CD14-positive monocyte (primary cell): ENCODE measurements at regions not wholly inside any gene's neighbourhood (a gene's known extent, or its start where the extent isn't known, plus 50 kb on each side); places are given as distances from the start of the nearest gene placed in this dataset.

Experiments used
- DNase-seq, 3 donors: peaks; one replicate each; pipeline ENCODE4 v3.0.0-alpha.2; 2011 to 2022
- H2AFZ ChIP-seq: 2 replicates; pipeline ENCODE4 v1.6.0; 2012; ENCODE audit warnings: mild to moderate bottlenecking, low read depth, low read length, inconsistent platforms; ENCODE audit not compliant: insufficient read depth, poor library complexity, severe bottlenecking
- H3K27ac ChIP-seq, 2 donors: 1 replicate in 1 of 2; 2 replicates in 1 of 2; pipeline ENCODE4 v1.5.1; 2012 to 2013; ENCODE audit warnings: low read length in 2 of 2, control low read depth in 1 of 2, inconsistent platforms in 1 of 2, low read depth in 1 of 2, mild to moderate bottlenecking in 1 of 2
- H3K27me3 ChIP-seq, 2 donors: one replicate each; pipeline versions ENCODE4 v1.6.0 to v1.6.1; 2011 to 2013; ENCODE audit warnings: low read length in 2 of 2; ENCODE audit not compliant: control insufficient read depth in 2 of 2, insufficient read depth in 2 of 2
- H3K36me3 ChIP-seq, 2 donors: replicated peaks in 1 of 2; 1 replicate in 1 of 2; 2 replicates in 1 of 2; pipeline versions ENCODE4 v1.5.1 to v1.6.1; 2012 to 2013; ENCODE audit warnings: low read length in 2 of 2, control low read depth in 1 of 2, inconsistent platforms in 1 of 2, mild to moderate bottlenecking in 1 of 2; ENCODE audit not compliant: insufficient read depth in 2 of 2, control insufficient read depth in 1 of 2
- H3K4me1 ChIP-seq, 2 donors: 1 replicate in 1 of 2; 2 replicates in 1 of 2; pipeline versions ENCODE4 v1.5.1 to v1.6.1; 2012 to 2013; ENCODE audit warnings: low read length in 2 of 2, control low read depth in 1 of 2, inconsistent platforms in 1 of 2, mild to moderate bottlenecking in 1 of 2, moderate library complexity in 1 of 2; ENCODE audit not compliant: insufficient read depth in 2 of 2, control insufficient read depth in 1 of 2
- H3K4me2 ChIP-seq: replicated peaks from 2 replicates; pipeline ENCODE3; 2012; ENCODE audit warnings: low read length, moderate library complexity, mild to moderate bottlenecking; ENCODE audit not compliant: poor library complexity, severe bottlenecking; ENCODE audit errors: extremely low read depth
- H3K4me3 ChIP-seq, 3 experiments: fragments of 200-600 bp in 1 of 3; sonication (generic) in 1 of 3; replicated peaks in 1 of 3; 1 replicate in 2 of 3; 2 replicates in 1 of 3; pipeline ENCODE4 v1.5.1; 2011 to 2013; ENCODE audit warnings: low read length in 3 of 3, mild to moderate bottlenecking in 3 of 3, control low read depth in 2 of 3, low read depth in 2 of 3, inconsistent platforms in 1 of 3, moderate library complexity in 1 of 3
- H3K79me2 ChIP-seq: 2 replicates; pipeline ENCODE4 v1.6.0; 2012; ENCODE audit warnings: mild to moderate bottlenecking, control low read depth, inconsistent platforms, low read length, moderate library complexity; ENCODE audit not compliant: insufficient read depth
- H3K9ac ChIP-seq: 2 replicates; pipeline ENCODE4 v1.6.0; 2017; ENCODE audit warnings: low read length, mild to moderate bottlenecking; ENCODE audit not compliant: insufficient read depth, poor library complexity, severe bottlenecking
- H3K9me3 ChIP-seq, 2 donors: replicated peaks in 1 of 2; 1 replicate in 1 of 2; 2 replicates in 1 of 2; pipeline versions ENCODE4 v1.5.1 to v1.6.1; 2012 to 2013; ENCODE audit warnings: low read length in 2 of 2, control low read depth in 1 of 2; ENCODE audit not compliant: control insufficient read depth in 1 of 2, insufficient read depth in 1 of 2
- H4K20me1 ChIP-seq: 2 replicates; pipeline ENCODE4 v1.6.0; 2012; ENCODE audit warnings: mild to moderate bottlenecking, low read length, control low read depth, moderate library complexity; ENCODE audit not compliant: insufficient read depth
- H3K27ac Mint-ChIP-seq, 7 donors: one replicate each; pipeline ENCODE4 v1.8.0; 2020; ENCODE audit warnings: mild to moderate bottlenecking in 7 of 7, mixed read lengths in 7 of 7, moderate library complexity in 6 of 7, inconsistent platforms in 2 of 7
- H3K27me3 Mint-ChIP-seq, 3 donors: one replicate each; pipeline ENCODE4 v1.8.0; 2021 to 2022; ENCODE audit warnings: low read depth in 3 of 3, mild to moderate bottlenecking in 3 of 3, mixed read lengths in 3 of 3, moderate library complexity in 3 of 3, inconsistent platforms in 1 of 3
- H3K36me3 Mint-ChIP-seq, 2 donors: one replicate each; pipeline ENCODE4 v1.8.0; 2020; ENCODE audit warnings: mixed read lengths in 2 of 2, inconsistent platforms in 1 of 2, mild to moderate bottlenecking in 1 of 2
- H3K4me1 Mint-ChIP-seq: one replicate; pipeline ENCODE4 v1.8.0; 2020; ENCODE audit warnings: mild to moderate bottlenecking, mixed read lengths
- H3K4me3 Mint-ChIP-seq, 2 donors: one replicate each; pipeline ENCODE4 v1.8.0; 2020; ENCODE audit warnings: mild to moderate bottlenecking in 2 of 2, mixed read lengths in 2 of 2, moderate library complexity in 1 of 2
- H3K9me3 Mint-ChIP-seq, 7 donors: one replicate each; pipeline ENCODE4 v1.8.0; 2020 to 2022; ENCODE audit warnings: mixed read lengths in 7 of 7, mild to moderate bottlenecking in 6 of 7, moderate library complexity in 6 of 7, inconsistent platforms in 2 of 7
- CTCF ChIP-seq: fragments of 200-600 bp; IDR thresholded peaks from one replicate; pipeline ENCODE4 v1.8.0; 2022; ENCODE audit warnings: antibody characterized with exemption, mild to moderate bottlenecking
- WGBS: methylation state at CpG from one replicate; pipeline ENCODE4 v1.1.5; 2013; ENCODE audit warnings: missing lambda C conversion rate; ENCODE audit not compliant: insufficient coverage; 5-methylcytosine and 5-hydroxymethylcytosine counted together
- intact Hi-C, 2 donors: fragments of 100-400 bp; cut with micrococcal nuclease; formaldehyde crosslinking; loops; one replicate each; pipeline versions ENCODE4 v1.15.0 to v1.15.1; 2023

- H3K9ac ChIP-seq: no peak overlapping the region
- no peak overlapping the region for H3K27ac Mint-ChIP-seq
- H3K9me3 ChIP-seq: no peaks in the 10 kb centered on the region
- no peaks in the 10 kb centered on the region for H3K27me3 ChIP-seq
- WGBS: 14% methylated on average over 1 of the region's 2 CpGs
- no peak overlapping the region for H3K27ac ChIP-seq
- no peaks in the 10 kb centered on the region for H3K4me1 Mint-ChIP-seq
- no peaks in the 10 kb centered on the region for H3K36me3 ChIP-seq
- no peak for DNase-seq
- H3K4me3 ChIP-seq: no peak overlapping the region
- H3K79me2 ChIP-seq: no peaks in the 10 kb centered on the region
- no peak overlapping the region for H3K4me3 Mint-ChIP-seq
- H3K4me1 ChIP-seq: no peaks in the 10 kb centered on the region
- no peak overlapping the region for H2AFZ ChIP-seq
- no peak overlapping the region for H3K4me2 ChIP-seq
- TF ChIP-seq CTCF: no peak
- H3K36me3 Mint-ChIP-seq: no peaks in the 10 kb centered on the region
- peaks cover 0 to 5% (median under 1%) of the 10 kb centered on the region in 7 donors for H3K9me3 Mint-ChIP-seq
- H4K20me1 ChIP-seq: no peaks in the 10 kb centered on the region
- intact Hi-C loops: no loop called here
- peaks cover 0 to 2% (median 1%) of the 10 kb centered on the region in 3 donors for H3K27me3 Mint-ChIP-seq
These were observed 342.6 kb downstream of the NOVA1 start for GRCh38 chr14:26255213-26255612.

DNA sequence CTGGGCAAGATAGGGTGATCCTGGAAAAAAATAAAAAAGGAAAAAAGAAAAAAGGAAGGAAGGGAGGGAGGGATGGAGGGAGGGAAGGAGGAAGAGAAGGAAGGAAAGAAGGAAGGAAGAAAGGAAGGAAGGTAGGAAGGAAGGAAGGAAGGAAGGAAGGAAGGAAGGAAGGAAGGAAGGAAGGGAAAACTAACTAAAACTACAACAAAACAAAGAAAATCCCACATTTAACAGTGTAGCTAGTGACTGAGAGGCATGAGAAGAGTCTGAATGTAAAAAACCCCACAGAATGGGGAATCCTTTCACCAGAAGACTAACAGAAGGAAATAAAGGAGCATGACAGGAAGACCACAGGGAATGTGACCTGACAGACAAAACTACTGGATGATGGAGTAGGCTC is 345.7 kb downstream of the NOVA1 start:
- Mint-ChIP-seq H3K4me1 (no peaks in the 10 kb centered on the region), H3K9me3 (peaks cover 0 to 2% (median 0%) of the 10 kb centered on the region in 7 donors), H3K27ac (no peak overlapping the region), H3K27me3 (peaks cover 0 to 2% (median 1%) of the 10 kb centered on the region in 3 donors), H3K4me3 (no peak overlapping the region), H3K36me3 (no peaks in the 10 kb centered on the region)
- H3K36me3 ChIP-seq: no peaks in the 10 kb centered on the region
- H3K4me2 ChIP-seq: no peak overlapping the region
- H4K20me1 ChIP-seq: no peaks in the 10 kb centered on the region
- H3K9me3 ChIP-seq: no peaks in the 10 kb centered on the region
- H2AFZ ChIP-seq: no peak overlapping the region
- DNase-seq: no peak
- H3K27me3 ChIP-seq: no peaks in the 10 kb centered on the region
- intact Hi-C loops: no loop called here
- H3K79me2 ChIP-seq: no peaks in the 10 kb centered on the region
- no peak for TF ChIP-seq CTCF
- no peak overlapping the region for H3K4me3 ChIP-seq
- no peak overlapping the region for H3K9ac ChIP-seq
- no peaks in the 10 kb centered on the region for H3K4me1 ChIP-seq
- no peak overlapping the region for H3K27ac ChIP-seq
